Mesenchymal stem cell (in vitro differentiated cells and primary cell): ENCODE measurements at regions not wholly inside any gene's neighbourhood (a gene's known extent, or its start where the extent isn't known, plus 50 kb on each side); places are given as distances from the start of the nearest gene placed in this dataset.

ENCODE experiments used
- DNase-seq: peaks from one replicate; pipeline ENCODE4 v3.0.0-alpha.2; 2013
- H2AFZ ChIP-seq: one replicate; pipeline ENCODE4 v1.6.1; 2013; ENCODE audit warnings: low read depth, mild to moderate bottlenecking, control low read depth, inconsistent platforms, low read length, moderate library complexity
- H2AK5ac ChIP-seq: 2 replicates; pipeline ENCODE4 v1.6.1; 2013; ENCODE audit warnings: low read length, moderate library complexity, mild to moderate bottlenecking, inconsistent platforms; ENCODE audit not compliant: severe bottlenecking
- H2BK120ac ChIP-seq: one replicate; pipeline ENCODE4 v1.6.1; 2013; ENCODE audit warnings: low read depth, mild to moderate bottlenecking, inconsistent platforms, low read length, moderate library complexity
- H2BK12ac ChIP-seq, 2 experiments: one replicate each; pipeline ENCODE4 v1.6.1; 2013; ENCODE audit warnings: inconsistent platforms in 2 of 2, low read length in 2 of 2, mild to moderate bottlenecking in 2 of 2, moderate library complexity in 2 of 2, control low read depth in 1 of 2
- H2BK15ac ChIP-seq: one replicate; pipeline ENCODE4 v1.6.1; 2013; ENCODE audit warnings: mild to moderate bottlenecking, low read depth, inconsistent platforms; ENCODE audit not compliant: poor library complexity, severe bottlenecking
- H2BK5ac ChIP-seq: 2 replicates; pipeline ENCODE4 v1.6.1; 2013; ENCODE audit warnings: low read depth, mild to moderate bottlenecking, low read length, control low read depth, inconsistent platforms; ENCODE audit not compliant: poor library complexity, severe bottlenecking
- H3K14ac ChIP-seq, 2 experiments: one replicate each; pipeline ENCODE4 v1.6.1; 2013; ENCODE audit warnings: inconsistent platforms in 2 of 2, low read length in 2 of 2, control low read depth in 1 of 2, mild to moderate bottlenecking in 1 of 2, moderate library complexity in 1 of 2
- H3K18ac ChIP-seq, 2 experiments: one replicate each; pipeline ENCODE4 v1.6.1; 2013; ENCODE audit warnings: inconsistent platforms in 2 of 2, low read length in 2 of 2, control low read depth in 1 of 2, low read depth in 1 of 2, mild to moderate bottlenecking in 1 of 2
- H3K23ac ChIP-seq, 2 experiments: one replicate each; pipeline ENCODE4 v1.6.1; 2013; ENCODE audit warnings: inconsistent platforms in 2 of 2, low read length in 2 of 2, mild to moderate bottlenecking in 2 of 2, moderate library complexity in 2 of 2, control low read depth in 1 of 2
- H3K27ac ChIP-seq: 2 replicates; pipeline ENCODE4 v1.5.1; 2013; ENCODE audit warnings: mild to moderate bottlenecking, moderate library complexity, low read length, control low read depth, inconsistent platforms; ENCODE audit not compliant: poor library complexity, severe bottlenecking
- H3K27me3 ChIP-seq, 2 experiments: 2 replicates each; pipeline versions ENCODE4 v1.6.1 to v1.7.0; 2013; ENCODE audit warnings: low read length in 2 of 2, mild to moderate bottlenecking in 2 of 2, moderate library complexity in 2 of 2, control low read depth in 1 of 2, inconsistent platforms in 1 of 2; ENCODE audit not compliant: control insufficient read depth in 1 of 2, insufficient read depth in 1 of 2
- H3K36me3 ChIP-seq, 2 experiments: 2 replicates each; pipeline versions ENCODE4 v1.6.1 to v1.7.0; 2013; ENCODE audit warnings: low read length in 2 of 2, control low read depth in 1 of 2, inconsistent platforms in 1 of 2, low read depth in 1 of 2, mild to moderate bottlenecking in 1 of 2; ENCODE audit not compliant: insufficient read depth in 2 of 2, control insufficient read depth in 1 of 2
- H3K4ac ChIP-seq, 2 experiments: one replicate each; pipeline ENCODE4 v1.6.1; 2013; ENCODE audit warnings: inconsistent platforms in 2 of 2, low read length in 2 of 2, mild to moderate bottlenecking in 2 of 2, moderate library complexity in 2 of 2, control low read depth in 1 of 2, low read depth in 1 of 2
- H3K4me1 ChIP-seq: 2 replicates; pipeline ENCODE4 v1.6.1; 2013; ENCODE audit warnings: low read depth, low read length, control low read depth; ENCODE audit not compliant: control insufficient read depth, insufficient read depth
- H3K4me2 ChIP-seq: 2 replicates; pipeline ENCODE4 v1.6.1; 2013; ENCODE audit warnings: low read length, mild to moderate bottlenecking, inconsistent platforms; ENCODE audit not compliant: poor library complexity, severe bottlenecking
- H3K4me3 ChIP-seq, 2 experiments: 2 replicates each; pipeline versions ENCODE4 v1.5.1 to v1.7.0; 2013; ENCODE audit warnings: low read length in 2 of 2, mild to moderate bottlenecking in 2 of 2, control low read depth in 1 of 2, low read depth in 1 of 2; ENCODE audit not compliant: insufficient read depth in 1 of 2
- H3K79me1 ChIP-seq: replicated peaks from 2 replicates; pipeline ENCODE4 v1.6.1; 2013; ENCODE audit warnings: mild to moderate bottlenecking, control low read depth, low read length, inconsistent platforms; ENCODE audit not compliant: poor library complexity, severe bottlenecking
- H3K9ac ChIP-seq: 2 replicates; pipeline ENCODE4 v1.7.0; 2013; ENCODE audit warnings: mild to moderate bottlenecking, low read length, moderate library complexity
- H3K9me3 ChIP-seq: 2 replicates; pipeline ENCODE4 v1.7.0; 2013; ENCODE audit warnings: mild to moderate bottlenecking, low read length; ENCODE audit not compliant: control insufficient read depth
- H4K8ac ChIP-seq: one replicate; pipeline ENCODE4 v1.6.1; 2013; ENCODE audit warnings: inconsistent platforms, mild to moderate bottlenecking, low read length, moderate library complexity
- H4K91ac ChIP-seq: one replicate; pipeline ENCODE4 v1.6.1; 2013; ENCODE audit warnings: mild to moderate bottlenecking, low read length, inconsistent platforms
- WGBS: methylation state at CpG from one replicate; pipeline ENCODE4 v1.1.7; 2013; ENCODE audit warnings: mixed read lengths; 5-methylcytosine and 5-hydroxymethylcytosine counted together

DNA sequence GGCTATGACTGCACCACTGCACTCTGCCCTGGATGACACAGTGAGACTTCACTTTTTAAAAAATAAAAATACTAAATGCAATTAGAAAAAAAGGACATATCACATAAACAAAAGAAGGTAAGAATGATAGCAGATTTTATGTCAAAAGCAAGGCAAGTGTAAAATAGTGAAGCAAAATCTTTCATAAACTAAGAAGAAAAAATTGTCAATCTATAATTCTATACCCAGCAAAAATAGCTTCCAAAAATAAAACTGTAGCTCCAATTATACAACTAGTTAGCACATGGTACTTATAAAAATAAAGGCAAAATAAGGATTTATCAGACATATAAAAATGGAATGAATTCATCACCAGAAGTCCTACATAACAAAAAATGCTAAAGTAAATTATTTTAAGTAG, 85.4 kb upstream of the SVIL start:
- H4K91ac ChIP-seq = no peak overlapping the region
- H3K4me1 ChIP-seq = peaks cover 2% of the 10 kb centered on the region
- DNase-seq = no peak
- peaks cover 0 to 5% of the 10 kb centered on the region in 2 experiments for H3K36me3 ChIP-seq
- H2AK5ac ChIP-seq = no peak overlapping the region
- H3K9me3 ChIP-seq = peaks cover 26% of the 10 kb centered on the region
- H2BK15ac ChIP-seq = no peak overlapping the region
- H3K9ac ChIP-seq = no peak overlapping the region
- no peak overlapping the region for H4K8ac ChIP-seq
- no peak overlapping the region for H3K4me2 ChIP-seq
- no peak overlapping the region for H2BK5ac ChIP-seq
- H3K23ac ChIP-seq = no peak overlapping the region
- no peak overlapping the region for H3K27ac ChIP-seq
- H2AFZ ChIP-seq = no peak overlapping the region
- H2BK120ac ChIP-seq = no peak overlapping the region
- H3K4ac ChIP-seq = no peak overlapping the region
- H3K14ac ChIP-seq = no peak overlapping the region
- H3K18ac ChIP-seq = no peak overlapping the region
- H3K27me3 ChIP-seq = no peaks in the 10 kb centered on the region
- H2BK12ac ChIP-seq = no peak overlapping the region
- H3K4me3 ChIP-seq = no peak overlapping the region
- H3K79me1 ChIP-seq = no peaks in the 10 kb centered on the region

DNA sequence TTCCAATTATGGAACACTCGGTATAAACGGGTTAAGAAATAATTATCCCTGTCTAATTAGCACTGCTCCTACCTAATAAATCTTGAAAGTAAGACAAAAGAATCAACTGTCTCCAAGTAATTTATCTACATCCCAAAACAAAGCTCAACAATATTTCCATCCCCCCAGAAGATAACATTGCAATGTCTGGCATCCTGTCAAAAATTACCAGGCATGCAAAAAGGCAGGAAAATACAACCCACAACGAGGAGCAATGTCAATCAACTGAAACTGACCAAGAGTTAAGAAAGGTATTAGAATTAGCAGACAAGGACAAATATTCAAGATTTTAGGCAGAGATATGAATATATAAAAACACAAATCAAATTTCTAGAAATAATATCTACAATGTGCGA, 84.5 kb upstream of the SVIL start:
- no peaks in the 10 kb centered on the region for H3K79me1 ChIP-seq
- H3K4me1 ChIP-seq = no peaks in the 10 kb centered on the region
- no peak overlapping the region for H3K4ac ChIP-seq
- H3K27me3 ChIP-seq = no peaks in the 10 kb centered on the region
- peaks cover 26% of the 10 kb centered on the region for H3K9me3 ChIP-seq
- H3K27ac ChIP-seq = no peak overlapping the region
- no peak overlapping the region for H3K9ac ChIP-seq
- H3K14ac ChIP-seq = no peak overlapping the region
- no peak overlapping the region for H3K4me3 ChIP-seq
- WGBS = 22% methylated on average over 2 of the region's 4 CpGs
- peaks cover 0 to 5% of the 10 kb centered on the region in 2 experiments for H3K36me3 ChIP-seq
- H3K18ac ChIP-seq = no peak overlapping the region
- no peak overlapping the region for H4K91ac ChIP-seq
- no peak overlapping the region for H4K8ac ChIP-seq
- no peak overlapping the region for H2AK5ac ChIP-seq
- H2BK15ac ChIP-seq = no peak overlapping the region
- no peak overlapping the region for H3K4me2 ChIP-seq
- no peak overlapping the region for H2BK12ac ChIP-seq
- no peak overlapping the region for H2BK120ac ChIP-seq
- no peak for DNase-seq
- H3K23ac ChIP-seq = no peak overlapping the region
- no peak overlapping the region for H2AFZ ChIP-seq
- H2BK5ac ChIP-seq = no peak overlapping the region

DNA sequence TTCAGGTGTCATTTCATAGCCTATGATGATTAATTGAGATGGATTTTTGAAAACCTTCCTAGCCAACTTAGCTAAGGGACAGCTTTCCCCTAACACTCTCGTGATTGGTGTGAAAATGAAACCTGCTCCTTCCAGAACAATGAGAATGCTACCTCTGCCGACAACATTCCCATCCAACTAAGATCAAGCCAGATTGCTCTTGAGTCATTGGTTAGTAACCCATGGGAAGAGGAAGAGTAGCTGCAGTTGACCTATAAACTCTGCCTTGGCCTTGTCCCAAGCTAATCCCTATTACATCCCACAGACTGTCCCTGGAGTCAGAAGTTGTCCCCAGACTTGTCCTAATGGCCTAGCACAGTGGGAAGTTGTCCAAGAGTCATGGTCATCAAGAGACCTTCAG, 80.5 kb upstream of the SVIL start:
- Histone ChIP-seq H3K27me3 (no peaks in the 10 kb centered on the region), H3K4me3 (no peak overlapping the region), H3K18ac (peak overlapping the region in 1 of 2 experiments; percentile 2), H2BK120ac (no peak overlapping the region), H3K4me2 (no peak overlapping the region), H3K36me3 (peaks cover 0 to 3% of the 10 kb centered on the region in 2 experiments), H4K8ac (no peak overlapping the region), H2BK15ac (no peak overlapping the region), H2AFZ (no peak overlapping the region), H3K14ac (no peak overlapping the region), H3K23ac (no peak overlapping the region), H3K4me1 (peaks cover 7% of the 10 kb centered on the region), H3K9ac (no peak overlapping the region), H3K4ac (peak overlapping the region in 1 of 2 experiments; percentile 75), H2BK12ac (peak overlapping the region in 1 of 2 experiments; percentile 88), H3K79me1 (no peaks in the 10 kb centered on the region), H2BK5ac (no peak overlapping the region), H2AK5ac (peak overlapping the region; percentile 5), H3K9me3 (peaks cover 14% of the 10 kb centered on the region), H4K91ac (no peak overlapping the region), H3K27ac (no peak overlapping the region)
- no peak for DNase-seq
- WGBS = 100% methylated on average over 1 of the region's 2 CpGs

DNA sequence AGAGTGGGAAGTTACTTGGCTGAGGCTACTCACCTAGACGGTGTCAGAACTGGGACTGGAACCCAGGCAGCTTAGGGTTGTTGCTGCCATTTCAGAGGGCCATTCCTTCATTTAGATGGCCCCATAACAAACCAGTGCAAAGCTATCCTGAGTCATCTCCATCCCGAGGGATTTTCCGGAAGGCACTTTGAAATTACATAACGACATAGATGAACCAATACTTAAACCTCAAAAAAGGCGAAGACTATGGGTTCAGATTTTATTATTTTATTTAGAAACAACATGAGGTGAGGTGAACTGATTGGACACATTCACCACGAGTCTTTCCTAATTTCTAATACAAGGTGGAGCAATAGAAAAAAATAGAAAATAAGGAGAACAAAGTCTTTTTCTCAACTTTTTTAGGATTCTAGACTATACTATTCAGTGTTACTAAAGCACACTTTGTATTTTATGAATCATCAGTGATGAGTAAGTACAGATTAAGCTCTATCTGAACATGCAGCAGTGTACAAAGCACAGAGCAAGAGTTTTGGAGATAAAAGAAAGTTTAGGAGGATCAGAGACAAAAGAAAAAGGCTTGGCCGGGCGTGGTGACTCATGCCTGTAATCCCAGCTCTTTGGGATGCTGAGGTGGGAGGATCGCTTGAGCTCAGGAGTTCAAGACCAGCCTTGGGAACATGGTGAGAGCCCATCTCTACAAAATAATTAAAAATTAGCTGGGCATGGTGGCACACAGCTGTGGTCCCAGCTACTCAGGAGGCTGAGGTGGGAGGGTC, 79.5 kb upstream of the SVIL start:
- no peak overlapping the region for H2BK15ac ChIP-seq
- no peak overlapping the region for H2BK12ac ChIP-seq
- H3K18ac ChIP-seq = peak overlapping the region in 1 of 2 experiments; percentile 21
- peak overlapping the region; percentile 57 for H3K27ac ChIP-seq
- 41% methylated on average over 4 of the region's 9 CpGs for WGBS
- no peak overlapping the region for H4K91ac ChIP-seq
- H3K14ac ChIP-seq = no peak overlapping the region
- DNase-seq = peak; percentile 93
- H3K9me3 ChIP-seq = peaks cover 4% of the 10 kb centered on the region
- H4K8ac ChIP-seq = peak overlapping the region; percentile 59
- peak overlapping the region; percentile 33 for H2AK5ac ChIP-seq
- no peak overlapping the region for H3K4ac ChIP-seq
- H2AFZ ChIP-seq = no peak overlapping the region
- H3K27me3 ChIP-seq = no peaks in the 10 kb centered on the region
- peaks cover 0 to 9% of the 10 kb centered on the region in 2 experiments for H3K36me3 ChIP-seq
- H3K4me1 ChIP-seq = peaks cover 8% of the 10 kb centered on the region
- H3K23ac ChIP-seq = no peak overlapping the region
- no peak overlapping the region for H3K9ac ChIP-seq
- H2BK5ac ChIP-seq = no peak overlapping the region
- H3K4me2 ChIP-seq = peak overlapping the region; percentile 16
- no peak overlapping the region for H2BK120ac ChIP-seq
- H3K4me3 ChIP-seq = no peak overlapping the region
- peaks cover 2% of the 10 kb centered on the region for H3K79me1 ChIP-seq
